ENCODE measurements at regions not wholly inside any gene's neighbourhood (a gene's known extent, or its start where the extent isn't known, plus 50 kb on each side); places are given as distances from the start of the nearest gene placed in this dataset.

DNA sequence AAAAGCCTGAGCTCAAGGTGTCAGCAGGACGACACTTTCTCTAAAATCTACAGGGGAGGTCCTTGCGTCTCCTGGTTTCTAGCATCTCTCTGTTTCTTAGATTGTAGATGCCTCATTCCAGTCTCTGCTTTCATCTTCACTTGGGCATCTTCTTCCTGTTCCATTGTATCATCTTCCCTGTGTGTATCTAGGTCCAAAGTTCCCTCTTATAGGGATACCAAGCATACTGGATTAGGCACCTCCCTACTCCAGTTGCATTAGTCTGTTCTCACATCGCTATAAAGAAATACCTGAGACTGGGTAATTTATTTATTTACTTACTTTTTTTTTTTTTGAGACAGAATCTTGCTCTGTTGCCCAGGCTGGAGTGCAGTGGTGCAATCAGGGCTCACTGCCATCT is 91.3 kb upstream of the ABCC4 start:
- Mint-ChIP-seq H3K27ac (no peak overlapping the region), H3K4me1 (ENCODE audit: low read depth) (no peaks in the 10 kb centered on the region), H3K36me3 (ENCODE audit: insufficient read depth) (no peaks in the 10 kb centered on the region), H3K4me3 (ENCODE audit: low read depth) (no peak overlapping the region), H3K27me3 (peaks cover 20% of the 10 kb centered on the region), H3K9me3 (ENCODE audit: low read depth) (peaks cover 2% of the 10 kb centered on the region)
- TF ChIP-seq, protein P1, sequence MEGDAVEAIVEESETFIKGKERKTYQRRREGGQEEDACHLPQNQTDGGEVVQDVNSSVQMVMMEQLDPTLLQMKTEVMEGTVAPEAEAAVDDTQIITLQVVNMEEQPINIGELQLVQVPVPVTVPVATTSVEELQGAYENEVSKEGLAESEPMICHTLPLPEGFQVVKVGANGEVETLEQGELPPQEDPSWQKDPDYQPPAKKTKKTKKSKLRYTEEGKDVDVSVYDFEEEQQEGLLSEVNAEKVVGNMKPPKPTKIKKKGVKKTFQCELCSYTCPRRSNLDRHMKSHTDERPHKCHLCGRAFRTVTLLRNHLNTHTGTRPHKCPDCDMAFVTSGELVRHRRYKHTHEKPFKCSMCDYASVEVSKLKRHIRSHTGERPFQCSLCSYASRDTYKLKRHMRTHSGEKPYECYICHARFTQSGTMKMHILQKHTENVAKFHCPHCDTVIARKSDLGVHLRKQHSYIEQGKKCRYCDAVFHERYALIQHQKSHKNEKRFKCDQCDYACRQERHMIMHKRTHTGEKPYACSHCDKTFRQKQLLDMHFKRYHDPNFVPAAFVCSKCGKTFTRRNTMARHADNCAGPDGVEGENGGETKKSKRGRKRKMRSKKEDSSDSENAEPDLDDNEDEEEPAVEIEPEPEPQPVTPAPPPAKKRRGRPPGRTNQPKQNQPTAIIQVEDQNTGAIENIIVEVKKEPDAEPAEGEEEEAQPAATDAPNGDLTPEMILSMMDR (IDR thresholded peaks at IDR 0.05; ENCODE audit: unreplicated experiment): no peak
- DNase-seq (ENCODE audit: low spot score, unreplicated experiment): no peak

- TF ChIP-seq, protein P1 (IDR thresholded peaks at IDR 0.05; ENCODE audit: unreplicated experiment): no peak
- Mint-ChIP-seq H3K4me3 (ENCODE audit: low read depth) (peak overlapping the region; percentile 75), H3K27ac (peak overlapping the region; percentile 79), H3K9me3 (ENCODE audit: low read depth) (no peaks in the 10 kb centered on the region), H3K4me1 (ENCODE audit: low read depth) (peaks cover 7% of the 10 kb centered on the region), H3K27me3 (no peaks in the 10 kb centered on the region), H3K36me3 (ENCODE audit: insufficient read depth) (no peaks in the 10 kb centered on the region)
- no peak for DNase-seq (ENCODE audit: low spot score, unreplicated experiment)
Measured at GRCh38 chr13:95403349-95404140, 102.3 kb upstream of the ABCC4 start.

- Mint-ChIP-seq H3K27me3 (no peaks in the 10 kb centered on the region), H3K4me3 (ENCODE audit: low read depth) (peak overlapping the region; percentile 75), H3K9me3 (ENCODE audit: low read depth) (no peaks in the 10 kb centered on the region), H3K4me1 (ENCODE audit: low read depth) (peaks cover 7% of the 10 kb centered on the region), H3K27ac (no peak overlapping the region), H3K36me3 (ENCODE audit: insufficient read depth) (no peaks in the 10 kb centered on the region)
- TF ChIP-seq, protein P1 (IDR thresholded peaks at IDR 0.05; ENCODE audit: unreplicated experiment): peak; percentile 98
- DNase-seq (ENCODE audit: low spot score, unreplicated experiment): peak; percentile 73
Measured at GRCh38 chr13:95404141-95404882, 103.1 kb upstream of the ABCC4 start.

DNA sequence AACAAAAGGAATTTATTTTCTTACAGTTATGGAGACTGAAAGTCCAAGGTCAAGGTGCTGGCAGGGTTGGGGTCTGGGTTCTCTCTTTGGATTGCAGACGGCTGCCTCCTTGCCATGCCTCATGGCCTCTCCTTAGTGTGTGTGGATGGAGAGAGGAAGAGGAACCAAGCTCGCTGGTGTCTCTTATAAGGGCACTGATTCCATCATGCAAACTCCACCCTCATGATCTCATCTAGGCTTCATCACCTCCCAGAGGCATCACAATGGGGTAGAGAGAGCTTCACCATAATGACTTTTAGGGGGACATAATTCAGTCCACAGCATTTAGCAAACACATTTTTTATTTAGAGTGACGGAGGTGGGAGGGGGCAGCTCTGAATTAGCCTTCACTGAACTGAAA is 104.9 kb upstream of the ABCC4 start:
- no peak for DNase-seq (ENCODE audit: low spot score, unreplicated experiment)
- Mint-ChIP-seq H3K27ac (no peak overlapping the region), H3K36me3 (ENCODE audit: insufficient read depth) (no peaks in the 10 kb centered on the region), H3K4me3 (ENCODE audit: low read depth) (no peak overlapping the region), H3K9me3 (ENCODE audit: low read depth) (no peaks in the 10 kb centered on the region), H3K27me3 (no peaks in the 10 kb centered on the region), H3K4me1 (ENCODE audit: low read depth) (peaks cover 7% of the 10 kb centered on the region)
- TF ChIP-seq, protein P1 (IDR thresholded peaks at IDR 0.05; ENCODE audit: unreplicated experiment): no peak

DNA sequence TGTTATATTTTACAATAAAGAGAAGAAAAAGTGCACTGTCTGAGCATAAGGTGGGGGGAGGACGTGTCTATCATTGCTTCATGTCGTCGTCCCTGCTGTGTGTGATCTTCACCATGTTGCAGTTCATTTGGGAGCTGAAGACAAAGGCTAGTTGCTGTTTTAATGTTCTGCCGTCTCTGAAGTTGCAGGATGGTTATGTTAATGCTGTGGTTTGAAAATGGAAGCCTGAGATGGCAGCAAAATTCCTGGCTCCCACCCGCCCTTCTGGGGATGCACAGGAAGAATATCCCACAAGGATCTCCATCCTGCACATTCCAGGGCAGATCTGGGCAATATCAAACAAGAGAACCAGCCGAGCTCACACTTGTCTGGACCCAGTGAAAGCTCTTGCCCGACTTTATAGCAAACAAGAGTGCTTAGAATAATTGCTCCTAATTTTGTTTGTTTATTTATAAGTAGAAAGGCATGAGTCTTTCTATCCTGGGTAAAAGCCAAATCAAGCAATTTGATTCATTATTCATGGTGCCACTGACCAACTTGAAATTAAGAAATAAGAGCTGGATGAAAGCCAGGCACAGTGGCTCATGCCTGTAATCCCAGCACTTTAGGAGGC is 110.3 kb upstream of the ABCC4 start:
- DNase-seq (ENCODE audit: low spot score, unreplicated experiment): no peak
- Mint-ChIP-seq H3K27me3 (no peaks in the 10 kb centered on the region), H3K27ac (no peak overlapping the region), H3K4me3 (ENCODE audit: low read depth) (no peak overlapping the region), H3K9me3 (ENCODE audit: low read depth) (peaks cover 4% of the 10 kb centered on the region), H3K4me1 (ENCODE audit: low read depth) (no peaks in the 10 kb centered on the region), H3K36me3 (ENCODE audit: insufficient read depth) (no peaks in the 10 kb centered on the region)
- TF ChIP-seq, protein P1 (IDR thresholded peaks at IDR 0.05; ENCODE audit: unreplicated experiment): no peak
